ENCODE measurements at regions not wholly inside any gene's neighbourhood (a gene's known extent, or its start where the extent isn't known, plus 50 kb on each side); places are given as distances from the start of the nearest gene placed in this dataset.

DNA sequence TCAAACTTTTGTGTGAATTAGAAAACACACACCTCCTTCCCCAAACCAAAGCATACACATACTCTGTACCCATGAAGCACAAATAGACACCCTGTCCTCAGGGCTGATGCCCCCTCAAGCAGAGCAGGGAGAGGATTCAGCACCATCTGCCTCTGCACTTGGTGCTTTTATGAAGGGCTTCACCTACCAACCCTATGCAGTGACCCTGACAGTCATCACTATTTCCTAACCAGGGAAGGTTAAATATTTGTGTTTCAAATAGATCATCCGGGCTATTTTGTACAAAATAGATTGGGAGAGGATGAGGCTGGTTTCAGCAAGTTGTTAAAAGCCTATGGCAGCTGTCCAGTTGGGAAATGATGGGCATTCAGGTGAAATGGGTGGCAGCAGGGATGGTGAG, 396.2 kb downstream of the ZSWIM6 start:
- TF ChIP-seq FOXA1 (IDR thresholded peaks at IDR 0.05) (no peak), FOXM1 (IDR thresholded peaks at IDR 0.05; ENCODE audit: borderline replicate concordance) (no peak), BHLHE40 (IDR thresholded peaks at IDR 0.05; ENCODE audit: borderline replicate concordance) (no peak), ELF4 (IDR thresholded peaks at IDR 0.05) (no peak), SUZ12 (IDR thresholded peaks at IDR 0.05) (no peak), HDGF (IDR thresholded peaks at IDR 0.05; ENCODE audit: borderline replicate concordance) (no peak), CTBP1 (IDR thresholded peaks at IDR 0.05; ENCODE audit: borderline replicate concordance) (no peak), ARNT (IDR thresholded peaks at IDR 0.05) (no peak), LEF1 (IDR thresholded peaks at IDR 0.05; ENCODE audit: borderline replicate concordance) (no peak), FOXK2 (IDR thresholded peaks at IDR 0.05) (no peak)
